Lower leg skin (tissue), 3 donors: ENCODE measurements at regions not wholly inside any gene's neighbourhood (a gene's known extent, or its start where the extent isn't known, plus 50 kb on each side); places are given as distances from the start of the nearest gene placed in this dataset.

Experiments used
- CTCF ChIP-seq, 3 donors: fragments of 450-650 bp; IDR thresholded peaks; one replicate each; pipeline ENCODE4 v1.5.1; 2016; ENCODE audit warnings: antibody characterized with exemption in 3 of 3, mild to moderate bottlenecking in 3 of 3, moderate library complexity in 2 of 3
- POLR2A ChIP-seq, 2 donors: fragments of 450-650 bp; IDR thresholded peaks; one replicate each; pipeline ENCODE4 v1.6.1; 2016 to 2017; ENCODE audit warnings: antibody characterized with exemption in 2 of 2, mild to moderate bottlenecking in 1 of 2, moderate library complexity in 1 of 2

- TF ChIP-seq POLR2A (IDR thresholded peaks at IDR 0.05) (no peak), CTCF (IDR thresholded peaks at IDR 0.05) (no peak)
Observed at GRCh38 chr1:166365081-166365480, 198.3 kb upstream of the FAM78B start.
